ENCODE measurements at regions not wholly inside any gene's neighbourhood (a gene's known extent, or its start where the extent isn't known, plus 50 kb on each side); places are given as distances from the start of the nearest gene placed in this dataset.
"Not testable (repeated sequence)": the region's sequence is repeated elsewhere in the genome, so short reads cannot be mapped to it uniquely, and the experiment has no call there.

GRCh38 chr10:114726820-114727271 is 68.8 kb upstream of the ABLIM1 start:
- in situ Hi-C loops (cut with HindIII; ENCODE audit: low pct_unique_long_range_greater_than_20kb, low sequenced_read_pairs): no loop called here
- DNase-seq (ENCODE audit: low read depth, low spot score): no peak

GRCh38 chr10:114728325-114728724 is 70.2 kb upstream of the ABLIM1 start:
- in situ Hi-C loops (cut with HindIII; ENCODE audit: low pct_unique_long_range_greater_than_20kb, low sequenced_read_pairs): no loop called here
- no peak for DNase-seq (ENCODE audit: low read depth, low spot score)

- DNase-seq (ENCODE audit: low read depth, low spot score): peak; percentile 30
- in situ Hi-C loops (cut with HindIII; ENCODE audit: low pct_unique_long_range_greater_than_20kb, low sequenced_read_pairs): no loop called here
Observed at GRCh38 chr10:114729103-114729659, 71.1 kb upstream of the ABLIM1 start.

GRCh38 chr10:114730291-114730690 is 72.2 kb upstream of the ABLIM1 start:
- in situ Hi-C loops (cut with HindIII; ENCODE audit: low pct_unique_long_range_greater_than_20kb, low sequenced_read_pairs): no loop called here
- DNase-seq (ENCODE audit: low read depth, low spot score): no peak

GRCh38 chr10:114732931-114733330 is 74.9 kb upstream of the ABLIM1 start:
- DNase-seq (ENCODE audit: low read depth, low spot score): no peak
- in situ Hi-C loops (cut with HindIII; ENCODE audit: low pct_unique_long_range_greater_than_20kb, low sequenced_read_pairs): no loop called here

- no peak for DNase-seq (ENCODE audit: low read depth, low spot score)
- in situ Hi-C loops (cut with HindIII; ENCODE audit: low pct_unique_long_range_greater_than_20kb, low sequenced_read_pairs): no loop called here
Observed at GRCh38 chr10:114735946-114736345, 77.9 kb upstream of the ABLIM1 start.

- in situ Hi-C loops (cut with HindIII; ENCODE audit: low pct_unique_long_range_greater_than_20kb, low sequenced_read_pairs): no loop called here
- DNase-seq (ENCODE audit: low read depth, low spot score): no peak
Observed at GRCh38 chr10:114743521-114744231, 77.9 kb upstream of the FHIP2A start.

- in situ Hi-C loops (cut with HindIII; ENCODE audit: low pct_unique_long_range_greater_than_20kb, low sequenced_read_pairs): no loop called here
- DNase-seq (ENCODE audit: low read depth, low spot score): no peak
Observed at GRCh38 chr10:114746531-114746930, 75.0 kb upstream of the FHIP2A start.

- no peak for DNase-seq (ENCODE audit: low read depth, low spot score)
- in situ Hi-C loops (cut with HindIII; ENCODE audit: low pct_unique_long_range_greater_than_20kb, low sequenced_read_pairs): no loop called here
Observed at GRCh38 chr10:114748241-114748640, 73.3 kb upstream of the FHIP2A start.

- no peak for DNase-seq (ENCODE audit: low read depth, low spot score)
Observed at GRCh38 chr10:114749014-114749413, 72.6 kb upstream of the FHIP2A start.

GRCh38 chr10:114749510-114749909 is 72.1 kb upstream of the FHIP2A start:
- in situ Hi-C loops (cut with HindIII; ENCODE audit: low pct_unique_long_range_greater_than_20kb, low sequenced_read_pairs): no loop called here
- DNase-seq (ENCODE audit: low read depth, low spot score): no peak

More at GRCh38 chr10:114749014-114749413, 72.6 kb upstream of the FHIP2A start:
- in situ Hi-C loops (cut with HindIII; ENCODE audit: low pct_unique_long_range_greater_than_20kb, low sequenced_read_pairs): no loop called here

- in situ Hi-C loops (cut with HindIII; ENCODE audit: low pct_unique_long_range_greater_than_20kb, low sequenced_read_pairs): no loop called here
- no peak for DNase-seq (ENCODE audit: low read depth, low spot score)
Observed at GRCh38 chr10:114751856-114752255, 69.7 kb upstream of the FHIP2A start.

GRCh38 chr10:114752570-114752969 is 69.0 kb upstream of the FHIP2A start:
- DNase-seq (ENCODE audit: low read depth, low spot score); in situ Hi-C loops (cut with HindIII; ENCODE audit: low pct_unique_long_range_greater_than_20kb, low sequenced_read_pairs): not testable (repeated sequence)

GRCh38 chr10:114753126-114753525 is 68.5 kb upstream of the FHIP2A start:
- no peak for DNase-seq (ENCODE audit: low read depth, low spot score)
- in situ Hi-C loops (cut with HindIII; ENCODE audit: low pct_unique_long_range_greater_than_20kb, low sequenced_read_pairs): no loop called here

GRCh38 chr10:114754445-114755320 is 66.9 kb upstream of the FHIP2A start:
- no peak for DNase-seq (ENCODE audit: low read depth, low spot score)
- in situ Hi-C loops (cut with HindIII; ENCODE audit: low pct_unique_long_range_greater_than_20kb, low sequenced_read_pairs): no loop called here

GRCh38 chr10:114755537-114755936 is 66.0 kb upstream of the FHIP2A start:
- DNase-seq (ENCODE audit: low read depth, low spot score): no peak
- in situ Hi-C loops (cut with HindIII; ENCODE audit: low pct_unique_long_range_greater_than_20kb, low sequenced_read_pairs): no loop called here

GRCh38 chr10:114758331-114758730 is 63.2 kb upstream of the FHIP2A start:
- DNase-seq (ENCODE audit: low read depth, low spot score): peak; percentile 73
- in situ Hi-C loops (cut with HindIII; ENCODE audit: low pct_unique_long_range_greater_than_20kb, low sequenced_read_pairs): no loop called here
